ENCODE measurements at regions not wholly inside any gene's neighbourhood (a gene's known extent, or its start where the extent isn't known, plus 50 kb on each side); places are given as distances from the start of the nearest gene placed in this dataset.

- peak overlapping the region; percentile 100 for H2AK9ac ChIP-seq (replicated peaks; ENCODE audit: low read depth, low read length, poor library complexity)
- peak overlapping the region; percentile 91 for H2AFZ ChIP-seq (replicated peaks; ENCODE audit: low read length, poor library complexity)
- peak overlapping the region; percentile 98 for H2AK5ac ChIP-seq (ENCODE audit: low read depth, low read length)
- POLR2A ChIA-PET (ENCODE audit: unreplicated experiment) = interaction anchor here (0.6 to 3.5 kb wide), 11 partner anchors 9 to 1812 kb away, joined by 3 to 19 read pairs (median 5); partner anchors contain the start of gene CHD2
- no peaks in the 10 kb centered on the region for H3K27me3 ChIP-seq (ENCODE audit: control insufficient read depth, insufficient read depth, low read length)
- no peaks in the 10 kb centered on the region for H3K9me1 ChIP-seq (ENCODE audit: insufficient read depth, low read length)
- no peaks in the 10 kb centered on the region for H3K9me3 ChIP-seq (ENCODE audit: control insufficient read depth, insufficient read depth, low read length)
- H2BK5ac ChIP-seq (ENCODE audit: low read depth, low read length, poor library complexity, severe bottlenecking) = peak overlapping the region; percentile 95
- dilution Hi-C loops (cut with HindIII; ENCODE audit: low sequenced_read_pairs, unreplicated experiment) = loop anchor here (25.0 kb wide), 1 partner anchor 127 kb away; no protein-coding TSS in a partner anchor
- peak overlapping the region; percentile 89 for H2BK15ac ChIP-seq (ENCODE audit: low read depth, low read length)
- peak overlapping the region; percentile 87 for H2BK20ac ChIP-seq (ENCODE audit: low read depth, low read length)
- no peak for ATAC-seq (ENCODE audit: low read depth)
- TF ChIP-seq NFE2L2 (IDR thresholded peaks at IDR 0.05; ENCODE audit: low read depth, low read length) (no peak), RCOR1 (IDR thresholded peaks at IDR 0.05; ENCODE audit: insufficient replicate concordance, low read length) (peak; percentile 24), ELK1 (IDR thresholded peaks at IDR 0.05; ENCODE audit: borderline replicate concordance, low read depth, low read length) (no peak), MAZ (IDR thresholded peaks at IDR 0.05; ENCODE audit: borderline replicate concordance, low read depth, low read length) (no peak), SMC3 (IDR thresholded peaks at IDR 0.05; ENCODE audit: low read depth, low read length) (peak; percentile 21; the same call in 1 of the 2 replicates), MXI1 (IDR thresholded peaks at IDR 0.05; ENCODE audit: borderline replicate concordance, low read depth, low read length) (peak; percentile 18; the same call in 1 of the 2 replicates)
- WGBS, 2 experiments (ENCODE audit: extremely low coverage in 2 of 2, insufficient read length in 1 of 2) = 0% methylated on average over 3 of the region's 12 CpGs; no CpG with 5 or more reads in 1 of the 2 experiments
- intact Hi-C loops (cut with micrococcal nuclease) = loop anchor here (1.0 to 10.0 kb wide), 6 partner anchors 72 to 185 kb away; partner anchors contain the start of gene CHD2
- peaks cover 7% of the 10 kb centered on the region for H3K4me1 ChIP-seq (ENCODE audit: control insufficient read depth, insufficient read depth, low read length)
- H3K56ac ChIP-seq (ENCODE audit: extremely low read depth, insufficient read depth, low read length) = peak overlapping the region; percentile 100
- peaks cover 12 to 34% of the 10 kb centered on the region in 2 experiments for H3K79me1 ChIP-seq (ENCODE audit: low read depth in 1 of 2, low read length in 2 of 2)
- peak overlapping the region; percentile 91 for H3K18ac ChIP-seq (ENCODE audit: low read depth, low read length)
- peak overlapping the region; percentile 82 for H3K4me2 ChIP-seq (ENCODE audit: low read depth, low read length)
- CTCF ChIA-PET = interaction anchor here (0.9 to 1.7 kb wide), 6 partner anchors 73 to 114 kb away, joined by 3 to 7 read pairs (median 3); partner anchors contain the start of gene CHD2
- peak overlapping the region; percentile 83 for H3K9ac ChIP-seq (ENCODE audit: low read depth, low read length)
- H4K5ac ChIP-seq (ENCODE audit: low read depth, low read length) = peak overlapping the region; percentile 87
- no peaks in the 10 kb centered on the region for H3K36me3 ChIP-seq (ENCODE audit: control insufficient read depth, insufficient read depth, low read length)
- H3K23ac ChIP-seq (ENCODE audit: low read depth, low read length) = peak overlapping the region; percentile 100
- H4K8ac ChIP-seq (ENCODE audit: low read depth in 2 of 2, low read length in 2 of 2) = peak overlapping the region; percentile 96 to 97
- in situ Hi-C loops (cut with MboI; ENCODE audit: low sequenced_read_pairs) = loop anchor here (5.0 to 25.0 kb wide), 2 partner anchors 72 to 1823 kb away; partner anchors contain the start of gene PRC1
- peak overlapping the region; percentile 100 for H3K4ac ChIP-seq (ENCODE audit: low read depth, low read length)
- H2BK120ac ChIP-seq (ENCODE audit: low read depth, low read length) = peak overlapping the region; percentile 96
- H3K14ac ChIP-seq (replicated peaks; ENCODE audit: low read depth, low read length) = peak overlapping the region; percentile 100
- H3K4me3 ChIP-seq (ENCODE audit: insufficient read depth, low read depth, low read length) = peak overlapping the region; percentile 44
- H4K20me1 ChIP-seq (ENCODE audit: insufficient read depth, low read length) = no peaks in the 10 kb centered on the region
- BruUV-seq (replicated peaks) = no TSS peak
- peak overlapping the region; percentile 99 for H4K91ac ChIP-seq (ENCODE audit: insufficient read depth, low read depth, low read length)
- DNase-seq = peak; percentile 68
- peak overlapping the region; percentile 91 for H3K27ac ChIP-seq (ENCODE audit: insufficient read depth, low read length)
Observed at GRCh38 chr15:92809880-92810361, 90.2 kb upstream of the CHD2 start.
